ENCODE measurements at regions not wholly inside any gene's neighbourhood (a gene's known extent, or its start where the extent isn't known, plus 50 kb on each side); places are given as distances from the start of the nearest gene placed in this dataset.
A peak's percentile ranks its signal among the peaks of the same experiment; 100 is the strongest.

GRCh38 chr4:178340468-178340867 is 898.2 kb upstream of the AGA start:
- Histone ChIP-seq H3K27me3 (no peaks in the 10 kb centered on the region), H3K9me3 (no peaks in the 10 kb centered on the region), H3K36me3 (no peaks in the 10 kb centered on the region), H3K4me3 (ENCODE audit: low read depth, low read length) (no peak overlapping the region), H3K4me1 (no peaks in the 10 kb centered on the region)
- TF ChIP-seq CTCF (IDR thresholded peaks at IDR 0.05; ENCODE audit: low read depth, low read length), result no peak
- no peak for DNase-seq

GRCh38 chr4:178344096-178344495 is 901.9 kb upstream of the AGA start:
- TF ChIP-seq CTCF (IDR thresholded peaks at IDR 0.05; ENCODE audit: low read depth, low read length), result no peak
- Histone ChIP-seq H3K4me1 (no peaks in the 10 kb centered on the region), H3K36me3 (no peaks in the 10 kb centered on the region), H3K27me3 (no peaks in the 10 kb centered on the region), H3K4me3 (ENCODE audit: low read depth, low read length) (no peak overlapping the region), H3K9me3 (no peaks in the 10 kb centered on the region)
- DNase-seq, result no peak

- H3K9me3 ChIP-seq, result no peaks in the 10 kb centered on the region
- TF ChIP-seq CTCF (IDR thresholded peaks at IDR 0.05; ENCODE audit: low read depth, low read length), result no peak
- DNase-seq, result no peak
- H3K36me3 ChIP-seq, result no peaks in the 10 kb centered on the region
- H3K4me3 ChIP-seq (ENCODE audit: low read depth, low read length), result no peak overlapping the region
- no peaks in the 10 kb centered on the region for H3K27me3 ChIP-seq
- H3K4me1 ChIP-seq, result no peaks in the 10 kb centered on the region
Observed at GRCh38 chr4:178347111-178347510, 904.9 kb upstream of the AGA start.

GRCh38 chr4:178349601-178350000 is 907.4 kb upstream of the AGA start:
- no peaks in the 10 kb centered on the region for H3K36me3 ChIP-seq
- H3K4me3 ChIP-seq (ENCODE audit: low read depth, low read length), result no peak overlapping the region
- no peaks in the 10 kb centered on the region for H3K27me3 ChIP-seq
- H3K9me3 ChIP-seq, result no peaks in the 10 kb centered on the region
- TF ChIP-seq CTCF (IDR thresholded peaks at IDR 0.05; ENCODE audit: low read depth, low read length), result no peak
- no peak for DNase-seq
- H3K4me1 ChIP-seq, result no peaks in the 10 kb centered on the region

- no peak for TF ChIP-seq CTCF (IDR thresholded peaks at IDR 0.05; ENCODE audit: low read depth, low read length)
- H3K9me3 ChIP-seq, result no peaks in the 10 kb centered on the region
Observed at GRCh38 chr4:178351185-178351584, 908.9 kb upstream of the AGA start.

GRCh38 chr4:178356725-178357124 is 914.5 kb upstream of the AGA start:
- H3K27me3 ChIP-seq, result no peaks in the 10 kb centered on the region
- peak; percentile 16; the same call in 1 of the 2 replicates for TF ChIP-seq CTCF (IDR thresholded peaks at IDR 0.05; ENCODE audit: low read depth, low read length)
- DNase-seq, result no peak
- H3K4me1 ChIP-seq, result no peaks in the 10 kb centered on the region
- no peaks in the 10 kb centered on the region for H3K36me3 ChIP-seq
- H3K4me3 ChIP-seq (ENCODE audit: low read depth, low read length), result no peak overlapping the region
- no peaks in the 10 kb centered on the region for H3K9me3 ChIP-seq

More at GRCh38 chr4:178351185-178351584, 908.9 kb upstream of the AGA start:
- no peak for DNase-seq
- Histone ChIP-seq H3K27me3 (no peaks in the 10 kb centered on the region), H3K4me1 (no peaks in the 10 kb centered on the region), H3K36me3 (no peaks in the 10 kb centered on the region), H3K4me3 (ENCODE audit: low read depth, low read length) (no peak overlapping the region)
